Osteoblast (primary cell): ENCODE measurements at regions not wholly inside any gene's neighbourhood (a gene's known extent, or its start where the extent isn't known, plus 50 kb on each side); places are given as distances from the start of the nearest gene placed in this dataset.

Experiments
- DNase-seq: peaks from one replicate; pipeline ENCODE4 v3.0.0; 2011; ENCODE audit warnings: low spot score, mixed read lengths; ENCODE audit not compliant: insufficient read length; ENCODE audit errors: missing footprints
- H2AFZ ChIP-seq: 2 replicates; pipeline ENCODE4 v1.6.0; 2011; ENCODE audit warnings: mild to moderate bottlenecking, low read length
- H3K27ac ChIP-seq: 2 replicates; pipeline ENCODE4 v1.5.1; 2011; ENCODE audit warnings: mild to moderate bottlenecking, low read depth, low read length, moderate library complexity
- H3K27me3 ChIP-seq: 2 replicates; pipeline ENCODE4 v1.6.0; 2012; ENCODE audit warnings: mild to moderate bottlenecking, control low read depth, inconsistent platforms, low read length, moderate library complexity; ENCODE audit not compliant: insufficient read depth
- H3K36me3 ChIP-seq: 2 replicates; pipeline ENCODE4 v1.5.1; 2011; ENCODE audit warnings: mild to moderate bottlenecking, low read length, control low read depth, moderate library complexity; ENCODE audit not compliant: insufficient read depth
- H3K4me1 ChIP-seq: 2 replicates; pipeline ENCODE4 v1.5.1; 2011; ENCODE audit warnings: mild to moderate bottlenecking, low read length, control low read depth, moderate library complexity; ENCODE audit not compliant: insufficient read depth
- H3K4me2 ChIP-seq: 2 replicates; pipeline ENCODE4 v1.6.0; 2011; ENCODE audit warnings: mild to moderate bottlenecking, low read length; ENCODE audit not compliant: insufficient read depth
- H3K4me3 ChIP-seq: fragments of 200-600 bp; sonication (generic); 3 replicates; pipeline ENCODE4 v1.5.1; 2012; ENCODE audit warnings: mild to moderate bottlenecking, low read length, inconsistent platforms; ENCODE audit not compliant: insufficient read depth
- H3K79me2 ChIP-seq: 2 replicates; pipeline ENCODE4 v1.6.0; 2012; ENCODE audit warnings: mild to moderate bottlenecking, low read length, control low read depth, inconsistent platforms; ENCODE audit not compliant: insufficient read depth
- H3K9me3 ChIP-seq: 2 replicates; pipeline ENCODE4 v1.5.1; 2011; ENCODE audit warnings: low read depth, low read length, control low read depth
- H4K20me1 ChIP-seq: 2 replicates; pipeline ENCODE4 v1.6.0; 2012; ENCODE audit warnings: mild to moderate bottlenecking, low read length, control low read depth; ENCODE audit not compliant: insufficient read depth
- CTCF ChIP-seq: IDR thresholded peaks from 2 replicates; pipeline ENCODE4 v1.5.1; 2011; ENCODE audit warnings: mild to moderate bottlenecking, low read depth, low read length, moderate library complexity; ENCODE audit errors: extremely low read depth

GRCh38 chr9:99681113-99681512 lies 140.6 kb upstream of the NR4A3 start:
- no peaks in the 10 kb centered on the region for H4K20me1 ChIP-seq
- no peaks in the 10 kb centered on the region for H3K36me3 ChIP-seq
- H3K4me2 ChIP-seq = no peak overlapping the region
- no peaks in the 10 kb centered on the region for H3K9me3 ChIP-seq
- no peaks in the 10 kb centered on the region for H3K27me3 ChIP-seq
- peaks cover 5% of the 10 kb centered on the region for H3K4me1 ChIP-seq
- no peaks in the 10 kb centered on the region for H3K79me2 ChIP-seq
- no peak overlapping the region for H3K4me3 ChIP-seq
- TF ChIP-seq CTCF = no peak
- no peak for DNase-seq
- H2AFZ ChIP-seq = no peak overlapping the region
- no peak overlapping the region for H3K27ac ChIP-seq

GRCh38 chr9:99682378-99682777 lies 139.3 kb upstream of the NR4A3 start:
- Histone ChIP-seq H3K9me3 (no peaks in the 10 kb centered on the region), H4K20me1 (no peaks in the 10 kb centered on the region), H2AFZ (no peak overlapping the region), H3K36me3 (no peaks in the 10 kb centered on the region), H3K4me2 (no peak overlapping the region), H3K4me3 (no peak overlapping the region), H3K79me2 (no peaks in the 10 kb centered on the region), H3K27ac (no peak overlapping the region), H3K4me1 (peaks cover 5% of the 10 kb centered on the region), H3K27me3 (no peaks in the 10 kb centered on the region)
- no peak for TF ChIP-seq CTCF
- DNase-seq = no peak

- no peaks in the 10 kb centered on the region for H3K27me3 ChIP-seq
- no peak for DNase-seq
- H3K36me3 ChIP-seq = no peaks in the 10 kb centered on the region
- TF ChIP-seq CTCF = no peak
- H3K79me2 ChIP-seq = no peaks in the 10 kb centered on the region
- H3K4me3 ChIP-seq = no peak overlapping the region
- H3K4me1 ChIP-seq = peaks cover 5% of the 10 kb centered on the region
- H3K4me2 ChIP-seq = no peak overlapping the region
- no peak overlapping the region for H2AFZ ChIP-seq
- no peaks in the 10 kb centered on the region for H3K9me3 ChIP-seq
- no peaks in the 10 kb centered on the region for H4K20me1 ChIP-seq
- no peak overlapping the region for H3K27ac ChIP-seq
These were observed 138.8 kb upstream of the NR4A3 start for GRCh38 chr9:99682870-99683269.

GRCh38 chr9:99690573-99690972 lies 131.1 kb upstream of the NR4A3 start:
- H3K4me2 ChIP-seq = no peak overlapping the region
- no peaks in the 10 kb centered on the region for H4K20me1 ChIP-seq
- TF ChIP-seq CTCF = no peak
- H3K4me3 ChIP-seq = no peak overlapping the region
- no peak overlapping the region for H3K27ac ChIP-seq
- H3K27me3 ChIP-seq = no peaks in the 10 kb centered on the region
- H3K9me3 ChIP-seq = no peaks in the 10 kb centered on the region
- H3K36me3 ChIP-seq = no peaks in the 10 kb centered on the region
- H3K4me1 ChIP-seq = no peaks in the 10 kb centered on the region
- DNase-seq = no peak
- no peak overlapping the region for H2AFZ ChIP-seq
- H3K79me2 ChIP-seq = no peaks in the 10 kb centered on the region
